ENCODE measurements at regions not wholly inside any gene's neighbourhood (a gene's known extent, or its start where the extent isn't known, plus 50 kb on each side); places are given as distances from the start of the nearest gene placed in this dataset.
"Not testable (repeated sequence)": the region's sequence is repeated elsewhere in the genome, so short reads cannot be mapped to it uniquely, and the experiment has no call there.

DNA sequence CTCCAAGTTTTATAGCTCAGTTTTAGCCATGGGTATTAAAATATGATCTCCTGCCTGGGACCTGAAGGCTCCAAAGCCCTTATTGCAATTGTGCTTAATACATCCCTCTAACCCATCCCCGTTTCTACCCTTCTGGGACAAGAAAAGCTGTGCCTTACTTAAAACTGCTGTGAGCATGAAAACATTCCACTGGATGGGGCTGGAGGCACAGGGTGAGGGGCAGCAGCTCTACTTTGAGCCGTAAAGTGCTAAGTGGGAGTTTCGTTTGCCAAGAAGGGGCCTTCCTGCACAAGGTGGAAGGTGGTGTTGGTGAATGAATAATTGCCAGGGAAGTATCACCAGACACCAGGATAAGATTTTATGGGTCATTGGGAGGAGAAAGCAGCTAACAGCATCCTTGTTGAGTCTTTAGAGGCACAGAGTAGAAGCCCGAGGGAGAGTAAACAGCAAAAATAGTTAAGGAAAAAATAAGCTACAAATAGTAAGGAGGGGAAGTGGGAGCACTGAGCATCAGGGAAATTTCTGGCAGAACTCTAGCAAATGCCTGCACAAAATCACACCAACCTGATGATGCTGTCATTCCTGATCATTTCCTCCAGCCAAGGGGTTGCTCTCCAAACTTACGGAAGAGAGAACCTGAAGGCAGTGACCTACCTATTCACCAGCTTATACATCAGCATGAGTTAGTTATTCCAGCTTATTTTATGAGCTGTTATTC lies 218.4 kb downstream of the MREG start:
- DNase-seq (ENCODE audit: low read depth in 2 of 2), result no peak

DNA sequence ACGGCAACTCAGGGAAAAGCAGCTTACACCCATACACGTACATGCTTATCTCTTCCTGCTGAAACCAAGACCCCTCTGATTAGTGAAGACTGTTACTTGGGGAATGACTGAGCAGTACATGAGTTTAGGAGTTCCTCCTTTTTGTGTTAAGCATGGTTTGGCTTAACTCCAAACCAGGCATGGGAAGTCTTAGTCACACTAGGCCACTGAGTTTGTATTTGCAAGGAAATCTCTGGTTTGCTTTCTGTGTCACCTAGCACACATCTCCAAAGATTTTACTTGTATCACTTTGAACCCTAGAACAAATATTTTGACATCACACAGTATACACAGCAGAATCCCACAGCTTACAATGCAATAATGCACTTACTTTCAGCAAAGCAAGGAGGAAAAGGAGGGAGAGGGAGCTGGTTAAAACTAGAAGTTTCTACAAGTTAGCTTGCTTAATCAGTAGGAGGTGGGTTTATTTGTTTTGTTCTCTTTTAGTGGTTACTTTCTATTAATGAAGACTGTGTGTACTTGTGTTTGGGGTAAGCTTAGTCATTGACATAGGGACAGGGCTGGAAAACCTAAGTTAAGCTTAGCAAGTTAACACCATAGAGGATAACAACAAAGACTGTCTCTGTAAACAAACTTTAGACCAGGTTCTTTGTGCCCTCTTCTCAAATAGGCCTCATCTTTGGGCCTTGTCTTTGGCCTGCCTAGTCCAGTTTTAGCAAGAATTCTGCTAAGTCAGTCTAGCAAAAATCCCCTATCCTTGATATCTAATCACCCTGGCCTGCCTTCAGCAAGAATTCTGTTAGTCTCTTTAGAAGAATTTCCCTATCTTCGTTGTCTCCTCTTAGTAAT lies 219.4 kb downstream of the MREG start:
- peak; percentile 23 to 33 for DNase-seq (ENCODE audit: low read depth in 2 of 2)

GRCh38 chr2:215791481-215791937 lies 221.8 kb downstream of the MREG start:
- DNase-seq (ENCODE audit: low read depth in 2 of 2), result no peak

DNA sequence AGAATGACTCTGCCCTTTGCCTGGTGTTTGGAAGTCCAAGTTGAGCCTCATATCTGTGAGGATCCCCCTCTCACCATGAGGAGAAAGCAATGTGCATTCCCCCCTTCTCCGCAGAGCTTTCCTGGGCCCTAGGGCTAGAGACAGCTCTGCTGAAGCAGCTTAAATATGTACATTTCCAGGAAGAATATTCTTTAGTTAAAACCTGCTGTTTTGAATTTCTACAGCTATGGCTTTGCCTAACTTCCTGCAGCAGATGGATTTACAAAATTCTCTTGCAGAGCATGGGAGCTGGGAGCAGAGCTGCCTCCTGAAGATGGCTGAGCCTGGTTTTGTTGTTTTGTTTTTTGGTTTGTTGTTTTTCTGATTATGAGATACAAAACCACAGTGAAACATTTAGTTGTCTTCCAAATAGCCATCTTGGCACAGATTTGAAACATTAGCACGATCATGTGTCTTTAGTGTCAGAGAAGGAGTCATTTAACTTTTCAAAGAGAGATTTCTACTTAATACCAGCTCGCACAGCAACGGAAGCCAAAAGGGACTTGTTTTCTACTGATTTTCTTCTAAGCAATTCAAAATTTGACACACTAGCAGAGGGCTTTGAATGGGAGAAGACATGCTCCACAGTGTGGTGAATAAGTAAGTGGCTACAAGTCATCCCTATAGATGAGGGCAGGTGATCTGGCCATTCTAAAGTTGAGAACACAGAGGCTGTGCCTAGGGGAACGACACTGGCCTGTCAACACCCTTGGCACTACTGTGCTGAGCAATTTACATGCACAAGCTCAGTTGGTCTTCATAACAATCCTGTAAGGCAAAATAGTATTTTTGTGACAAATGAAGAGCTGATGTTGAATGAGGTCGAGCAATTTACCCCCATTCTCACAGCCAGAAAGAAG lies 222.6 kb downstream of the MREG start:
- no peak for DNase-seq (ENCODE audit: low read depth in 2 of 2)

GRCh38 chr2:215787565-215788178 lies 225.7 kb downstream of the MREG start:
- no peak for DNase-seq (ENCODE audit: low read depth in 2 of 2)

GRCh38 chr2:215787025-215787424 lies 226.3 kb downstream of the MREG start:
- no peak for DNase-seq (ENCODE audit: low read depth in 2 of 2)

DNA sequence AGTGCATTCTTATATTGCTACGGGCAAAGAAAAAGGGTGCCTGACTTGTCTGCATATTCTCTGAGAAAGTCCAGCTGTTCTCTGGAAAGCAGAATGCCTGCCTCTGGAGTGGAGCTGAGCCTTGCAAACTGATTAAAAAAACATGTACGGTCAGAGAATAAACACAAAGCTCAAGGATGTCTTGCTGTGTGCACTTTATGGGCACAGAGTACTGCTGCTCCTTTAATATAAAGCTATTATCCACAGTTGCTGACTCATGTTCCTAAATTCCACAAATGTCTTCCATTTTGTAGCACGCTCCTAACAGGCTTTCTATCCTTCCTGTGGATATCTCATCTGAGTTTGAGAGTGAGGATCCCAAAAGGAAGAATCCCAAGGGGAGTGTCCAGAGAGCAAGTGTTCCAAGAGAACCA lies 229.0 kb downstream of the MREG start:
- no peak for DNase-seq (ENCODE audit: low read depth in 2 of 2)

DNA sequence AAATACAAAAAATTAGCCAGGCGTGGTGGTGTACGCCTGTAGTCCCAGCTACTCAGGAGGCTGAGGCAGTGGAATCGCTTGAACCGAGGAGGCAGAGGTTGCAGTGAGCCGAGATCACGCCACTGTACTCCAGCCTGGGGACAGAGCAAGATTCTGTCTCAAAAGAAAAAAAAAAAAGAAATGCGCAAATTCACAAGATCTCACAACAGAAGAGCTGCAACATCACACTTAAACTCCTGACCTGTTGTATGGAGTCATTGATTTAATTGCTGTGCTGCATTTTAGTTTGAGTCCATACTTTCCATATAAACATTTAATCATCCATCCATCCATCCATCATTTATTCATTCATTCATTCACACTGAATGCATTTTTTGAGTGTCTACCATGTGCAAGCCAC lies 229.7 kb downstream of the MREG start:
- DNase-seq (ENCODE audit: low read depth in 2 of 2), result not testable (repeated sequence)

DNA sequence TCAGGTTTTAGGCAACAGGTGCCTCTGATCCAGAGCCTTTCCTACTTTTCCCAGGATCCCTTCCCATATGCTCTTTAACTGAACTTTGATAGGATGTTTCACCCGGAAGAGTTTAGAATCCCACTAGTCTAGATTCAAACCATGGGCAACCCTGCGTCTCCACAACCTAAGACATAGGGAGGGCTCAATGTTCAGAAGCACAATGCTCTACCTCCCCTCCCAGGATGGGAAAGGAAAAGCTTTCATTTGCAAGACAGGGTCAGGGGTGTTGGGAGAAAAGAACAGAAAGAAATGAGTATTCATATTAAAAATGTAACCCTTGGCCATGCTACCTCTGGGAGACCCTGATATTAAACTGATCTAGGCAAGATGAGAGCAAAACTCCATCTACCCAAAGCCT lies 230.4 kb downstream of the MREG start:
- no peak for DNase-seq (ENCODE audit: low read depth in 2 of 2)

DNA sequence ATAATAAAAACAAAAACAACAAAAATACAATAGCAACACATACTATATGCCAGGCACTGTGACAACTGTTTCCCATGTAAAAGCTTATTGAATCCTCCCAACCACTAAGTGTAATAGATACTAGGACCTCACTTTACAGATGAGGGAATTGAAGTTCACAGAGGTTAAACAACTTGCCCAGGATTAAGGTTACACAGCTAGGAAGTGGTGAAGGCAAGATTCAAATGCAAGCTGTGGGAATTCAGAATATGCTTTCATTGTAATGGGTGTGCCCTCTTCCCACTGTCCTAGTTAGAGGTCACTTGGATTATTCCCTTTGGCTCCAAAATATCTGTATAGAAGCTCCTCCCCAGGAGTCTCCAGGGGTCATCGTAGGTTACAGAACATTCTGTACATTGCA lies 231.1 kb downstream of the MREG start:
- DNase-seq (ENCODE audit: low read depth in 2 of 2), result no peak

GRCh38 chr2:215780907-215781685 lies 232.3 kb downstream of the MREG start:
- no peak for DNase-seq (ENCODE audit: low read depth in 2 of 2)

GRCh38 chr2:215780313-215780712 lies 233.0 kb downstream of the MREG start:
- no peak for DNase-seq (ENCODE audit: low read depth in 2 of 2)

- no peak for DNase-seq (ENCODE audit: low read depth in 2 of 2)
Observed at GRCh38 chr2:215779912-215780311, 233.4 kb downstream of the MREG start.

DNA sequence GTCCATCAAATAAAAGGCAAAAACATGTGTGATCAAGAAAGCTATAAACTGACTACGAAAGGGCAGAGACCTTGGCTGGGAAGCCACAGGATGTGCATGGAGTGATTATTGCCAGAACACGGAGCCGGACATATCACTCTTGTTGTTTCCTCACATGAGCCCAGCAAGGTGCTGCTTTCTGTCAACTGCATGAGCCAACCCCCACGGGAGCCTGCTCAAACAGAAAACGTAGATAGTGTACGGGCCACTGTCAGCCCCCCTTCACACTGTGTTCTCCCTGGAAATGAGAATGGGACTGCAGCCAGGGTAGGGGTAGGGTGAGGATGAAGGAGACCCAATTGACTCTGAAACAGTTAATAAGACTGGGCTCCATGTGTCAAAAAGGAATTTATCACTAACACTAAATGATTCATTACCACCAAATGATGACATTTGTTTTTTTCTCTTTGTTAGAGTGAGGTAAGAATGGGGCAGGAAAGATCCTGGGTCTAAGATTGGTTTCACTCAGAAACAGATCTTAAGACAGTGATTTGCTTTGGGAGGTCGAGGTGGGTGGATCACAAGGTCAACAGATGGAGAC lies 235.8 kb downstream of the MREG start:
- DNase-seq (ENCODE audit: low read depth in 2 of 2), result no peak

GRCh38 chr2:215775106-215775505 lies 238.2 kb downstream of the MREG start:
- no peak for DNase-seq (ENCODE audit: low read depth in 2 of 2)

DNA sequence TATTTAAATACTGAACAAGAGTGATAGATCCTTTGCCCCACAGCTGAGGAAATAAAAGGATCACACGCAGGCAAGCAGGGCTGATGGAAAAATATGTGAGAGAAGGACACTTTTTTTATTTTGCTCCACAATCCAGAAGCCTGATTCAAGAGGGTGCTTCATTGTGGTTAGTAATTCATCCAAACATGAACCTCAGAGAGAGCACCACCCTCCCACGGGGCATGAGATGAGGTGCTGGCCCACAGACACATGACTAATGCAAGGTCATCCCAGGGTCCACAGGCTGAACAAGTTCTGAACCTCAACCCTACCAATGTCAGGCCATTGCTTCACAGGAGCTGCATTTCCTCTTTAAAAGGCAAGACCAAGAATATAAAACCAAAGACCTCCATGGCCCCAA lies 239.6 kb downstream of the MREG start:
- no peak for DNase-seq (ENCODE audit: low read depth in 2 of 2)

GRCh38 chr2:215772634-215773563 lies 240.5 kb downstream of the MREG start:
- no peak for DNase-seq (ENCODE audit: low read depth in 2 of 2)

DNA sequence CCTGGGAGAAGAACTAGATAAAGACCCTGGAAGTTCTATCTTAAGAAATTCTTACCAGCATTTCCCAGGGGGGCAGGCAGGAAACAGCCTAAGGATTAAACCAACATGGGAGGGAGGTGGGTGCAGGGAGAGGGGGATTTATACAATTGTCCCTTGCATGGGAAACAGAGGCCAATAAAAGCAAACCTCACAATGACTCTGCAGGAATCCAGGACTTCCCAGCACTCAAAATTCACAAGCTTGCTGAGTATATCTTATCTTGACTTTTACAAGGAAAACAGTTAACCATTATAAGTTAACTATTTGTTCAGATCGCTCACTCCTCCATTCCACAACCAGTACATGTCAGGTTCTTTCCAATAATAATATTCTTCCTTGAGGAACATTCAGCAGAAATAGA lies 241.3 kb downstream of the MREG start:
- no peak for DNase-seq (ENCODE audit: low read depth in 2 of 2)

GRCh38 chr2:215771241-215771640 lies 242.1 kb downstream of the MREG start:
- no peak for DNase-seq (ENCODE audit: low read depth in 2 of 2)

Measured in stimulated activated CD4-positive, alpha-beta T cell treated with anti-CD3 and anti-CD28 coated beads, Interleukin-4, amount 100 ng/mL, for 48 hours (primary cell).